B cell (primary cell): ENCODE measurements at regions not wholly inside any gene's neighbourhood (a gene's known extent, or its start where the extent isn't known, plus 50 kb on each side); places are given as distances from the start of the nearest gene placed in this dataset.

Experiments used
- ATAC-seq: fragments of 200-7000 bp; cut with Tn5 transposase; one replicate; pipeline ENCODE4 v1.10.0; 2021; ENCODE audit warnings: low read depth, mild to moderate bottlenecking, moderate number of reproducible peaks, moderate library complexity
- CTCF ChIA-PET: fragments of 350-600 bp; sonication (Branson Sonifier 250); formaldehyde crosslinking; loops from one replicate; lab custom pipeline; 2021; ENCODE audit warnings: antibody characterized with exemption, inconsistent platforms; lab: Charles Lee
- POLR2A ChIA-PET: fragments of 350-600 bp; sonication (Branson Sonifier 250); formaldehyde crosslinking; loops from one replicate; lab custom pipeline; 2021; ENCODE audit warnings: antibody characterized with exemption; lab: Charles Lee
- DNase-seq: peaks from one replicate; pipeline ENCODE4 v3.0.0; 2013
- H2AFZ ChIP-seq: 2 replicates; pipeline ENCODE4 v1.6.1; 2012; ENCODE audit warnings: mild to moderate bottlenecking, low read depth, low read length; ENCODE audit not compliant: insufficient read depth, poor library complexity, severe bottlenecking
- H3K27ac ChIP-seq, 2 donors: 1 replicate in 1 of 2; 2 replicates in 1 of 2; pipeline ENCODE4 v1.5.1; 2012 to 2013; ENCODE audit warnings: low read length in 2 of 2, mild to moderate bottlenecking in 2 of 2, moderate library complexity in 1 of 2
- H3K27me3 ChIP-seq, 4 experiments: fragments of 200-600 bp in 1 of 4; sonication (generic) in 1 of 4; replicated peaks in 1 of 4; 1 replicate in 2 of 4; 2 replicates in 2 of 4; pipeline versions ENCODE4 v1.6.1 to v1.7.0; 2013 to 2016; ENCODE audit warnings: low read length in 3 of 4, mild to moderate bottlenecking in 2 of 4, mixed read lengths in 1 of 4, moderate library complexity in 1 of 4; ENCODE audit not compliant: insufficient read depth in 4 of 4, control insufficient read depth in 3 of 4; ENCODE audit errors: control extremely low read depth in 1 of 4
- H3K36me3 ChIP-seq, 2 experiments: replicated peaks in 1 of 2; 1 replicate in 1 of 2; 2 replicates in 1 of 2; pipeline versions ENCODE4 v1.6.1 to v1.7.1; 2013; ENCODE audit warnings: low read length in 1 of 2; ENCODE audit not compliant: insufficient read depth in 2 of 2, control insufficient read depth in 1 of 2; ENCODE audit errors: control extremely low read depth in 1 of 2, extremely low read depth in 1 of 2
- H3K4me1 ChIP-seq, 2 donors: fragments of 200-600 bp in 1 of 2; sonication (generic) in 1 of 2; 1 replicate in 1 of 2; 2 replicates in 1 of 2; pipeline versions ENCODE4 v1.5.1 to v1.6.1; 2013 to 2017; ENCODE audit warnings: low read length in 2 of 2; ENCODE audit not compliant: control insufficient read depth in 2 of 2, insufficient read depth in 2 of 2
- H3K4me2 ChIP-seq: replicated peaks from 2 replicates; pipeline ENCODE3; 2012; ENCODE audit warnings: mild to moderate bottlenecking, low read depth, low read length; ENCODE audit not compliant: poor library complexity, severe bottlenecking
- H3K4me3 ChIP-seq, 5 experiments: fragments of 200-600 bp in 1 of 5; sonication (generic) in 1 of 5; 1 replicate in 3 of 5; 2 replicates in 2 of 5; pipeline versions ENCODE4 v1.5.1 to v1.7.0; 2011 to 2016; ENCODE audit warnings: low read length in 4 of 5, mild to moderate bottlenecking in 4 of 5, low read depth in 2 of 5, control low read depth in 1 of 5, moderate library complexity in 1 of 5; ENCODE audit not compliant: insufficient read depth in 1 of 5; ENCODE audit errors: control extremely low read depth in 1 of 5, extremely low read depth in 1 of 5
- H3K79me2 ChIP-seq: fragments of 200-600 bp; sonication (generic); one replicate; pipeline ENCODE4 v1.6.0; 2016; ENCODE audit warnings: low read length; ENCODE audit not compliant: control insufficient read depth, insufficient read depth
- H3K9ac ChIP-seq: fragments of 200-600 bp; sonication (generic); 2 replicates; pipeline ENCODE4 v1.6.1; 2017; ENCODE audit warnings: mild to moderate bottlenecking, low read length, moderate library complexity
- H3K9me3 ChIP-seq, 3 donors: one replicate each; pipeline versions ENCODE4 v1.6.1 to v1.7.1; 2013; ENCODE audit warnings: low read length in 2 of 3; ENCODE audit not compliant: control insufficient read depth in 2 of 3, insufficient read depth in 1 of 3; ENCODE audit errors: control extremely low read depth in 1 of 3
- H4K20me1 ChIP-seq: 2 replicates; pipeline ENCODE4 v1.6.0; 2012; ENCODE audit warnings: mild to moderate bottlenecking, low read length; ENCODE audit not compliant: insufficient read depth, control insufficient read depth, poor library complexity, severe bottlenecking
- H3K27ac Mint-ChIP-seq: one replicate; pipeline ENCODE4 v1.8.0; 2021; ENCODE audit warnings: mixed read lengths
- H3K27me3 Mint-ChIP-seq: one replicate; pipeline ENCODE4 v1.8.0; 2021; ENCODE audit warnings: mixed read lengths
- H3K4me1 Mint-ChIP-seq: one replicate; pipeline ENCODE4 v1.8.0; 2021; ENCODE audit warnings: mixed read lengths
- H3K4me3 Mint-ChIP-seq: one replicate; pipeline ENCODE4 v1.8.0; 2021; ENCODE audit warnings: mixed read lengths
- H3K9me3 Mint-ChIP-seq: one replicate; pipeline ENCODE4 v1.8.0; 2022; ENCODE audit warnings: mixed read lengths; ENCODE audit not compliant: insufficient read depth
- CTCF ChIP-seq: fragments of 200-600 bp; IDR thresholded peaks from one replicate; pipeline ENCODE4 v1.8.0; 2022; ENCODE audit warnings: antibody characterized with exemption, mild to moderate bottlenecking
- EZH2 ChIP-seq: IDR thresholded peaks from 2 replicates; pipeline ENCODE4 v1.6.1; 2012; ENCODE audit warnings: borderline replicate concordance, low read depth, mild to moderate bottlenecking, moderate library complexity, low read length; ENCODE audit not compliant: insufficient read depth, poor library complexity, severe bottlenecking
- WGBS: methylation state at CpG from one replicate; pipeline ENCODE4 v1.1.5; 2013; ENCODE audit warnings: missing lambda C conversion rate; ENCODE audit not compliant: insufficient coverage; 5-methylcytosine and 5-hydroxymethylcytosine counted together
- intact Hi-C: fragments of 100-400 bp; cut with micrococcal nuclease; formaldehyde crosslinking; loops from one replicate; pipeline ENCODE4 v1.10.0; 2022

GRCh38 chr1:187771396-187771795 lies 942.6 kb downstream of the PLA2G4A start:
- POLR2A ChIA-PET, result no interaction called here
- Mint-ChIP-seq H3K4me3 (no peak overlapping the region), H3K4me1 (no peaks in the 10 kb centered on the region), H3K27ac (no peak overlapping the region), H3K9me3 (peaks cover 8% of the 10 kb centered on the region), H3K27me3 (no peaks in the 10 kb centered on the region)
- no CpG with 5 or more reads among the region's 2 CpGs for WGBS
- CTCF ChIA-PET, result no interaction called here
- intact Hi-C loops, result no loop called here
- H3K9me3 ChIP-seq, result no peaks in the 10 kb centered on the region
- H3K4me1 ChIP-seq, result no peaks in the 10 kb centered on the region
- H3K4me3 ChIP-seq, result no peak overlapping the region
- TF ChIP-seq CTCF (no peak), EZH2 (no peak)
- no peak overlapping the region for H3K9ac ChIP-seq
- H2AFZ ChIP-seq, result no peak overlapping the region
- no peak overlapping the region for H3K4me2 ChIP-seq
- H3K36me3 ChIP-seq, result no peaks in the 10 kb centered on the region
- ATAC-seq, result no peak
- H4K20me1 ChIP-seq, result no peaks in the 10 kb centered on the region
- no peak overlapping the region for H3K27ac ChIP-seq
- H3K79me2 ChIP-seq, result no peaks in the 10 kb centered on the region
- no peaks in the 10 kb centered on the region for H3K27me3 ChIP-seq
- DNase-seq, result no peak

- Mint-ChIP-seq H3K4me3 (no peak overlapping the region), H3K27ac (no peak overlapping the region), H3K9me3 (peaks cover 5% of the 10 kb centered on the region), H3K27me3 (no peaks in the 10 kb centered on the region), H3K4me1 (no peaks in the 10 kb centered on the region)
- Histone ChIP-seq H3K27ac (no peak overlapping the region), H3K4me1 (no peaks in the 10 kb centered on the region), H3K27me3 (no peaks in the 10 kb centered on the region), H3K36me3 (no peaks in the 10 kb centered on the region), H4K20me1 (no peaks in the 10 kb centered on the region), H3K9ac (no peak overlapping the region), H3K79me2 (no peaks in the 10 kb centered on the region), H2AFZ (no peak overlapping the region), H3K4me2 (no peak overlapping the region), H3K9me3 (no peaks in the 10 kb centered on the region), H3K4me3 (no peak overlapping the region)
- ATAC-seq (no peak), DNase-seq (no peak)
- CTCF ChIA-PET, result no interaction called here
- TF ChIP-seq EZH2, result no peak
- no peak for TF ChIP-seq CTCF
- intact Hi-C loops, result no loop called here
- WGBS, result 97% methylated on average over 4 of the region's 5 CpGs
- POLR2A ChIA-PET, result no interaction called here
Observed at GRCh38 chr1:187773168-187773567, 944.4 kb downstream of the PLA2G4A start.
